Mesenchymal stem cell (in vitro differentiated cells and primary cell): ENCODE measurements at regions not wholly inside any gene's neighbourhood (a gene's known extent, or its start where the extent isn't known, plus 50 kb on each side); places are given as distances from the start of the nearest gene placed in this dataset.

ENCODE experiments used
- DNase-seq: peaks from one replicate; pipeline ENCODE4 v3.0.0-alpha.2; 2013
- H2AFZ ChIP-seq: one replicate; pipeline ENCODE4 v1.6.1; 2013; ENCODE audit warnings: low read depth, mild to moderate bottlenecking, control low read depth, inconsistent platforms, low read length, moderate library complexity
- H2AK5ac ChIP-seq: 2 replicates; pipeline ENCODE4 v1.6.1; 2013; ENCODE audit warnings: low read length, moderate library complexity, mild to moderate bottlenecking, inconsistent platforms; ENCODE audit not compliant: severe bottlenecking
- H2BK120ac ChIP-seq: one replicate; pipeline ENCODE4 v1.6.1; 2013; ENCODE audit warnings: low read depth, mild to moderate bottlenecking, inconsistent platforms, low read length, moderate library complexity
- H2BK12ac ChIP-seq, 2 experiments: one replicate each; pipeline ENCODE4 v1.6.1; 2013; ENCODE audit warnings: inconsistent platforms in 2 of 2, low read length in 2 of 2, mild to moderate bottlenecking in 2 of 2, moderate library complexity in 2 of 2, control low read depth in 1 of 2
- H2BK15ac ChIP-seq: one replicate; pipeline ENCODE4 v1.6.1; 2013; ENCODE audit warnings: mild to moderate bottlenecking, low read depth, inconsistent platforms; ENCODE audit not compliant: poor library complexity, severe bottlenecking
- H2BK5ac ChIP-seq: 2 replicates; pipeline ENCODE4 v1.6.1; 2013; ENCODE audit warnings: low read depth, mild to moderate bottlenecking, low read length, control low read depth, inconsistent platforms; ENCODE audit not compliant: poor library complexity, severe bottlenecking
- H3K14ac ChIP-seq, 2 experiments: one replicate each; pipeline ENCODE4 v1.6.1; 2013; ENCODE audit warnings: inconsistent platforms in 2 of 2, low read length in 2 of 2, control low read depth in 1 of 2, mild to moderate bottlenecking in 1 of 2, moderate library complexity in 1 of 2
- H3K18ac ChIP-seq, 2 experiments: one replicate each; pipeline ENCODE4 v1.6.1; 2013; ENCODE audit warnings: inconsistent platforms in 2 of 2, low read length in 2 of 2, control low read depth in 1 of 2, low read depth in 1 of 2, mild to moderate bottlenecking in 1 of 2
- H3K23ac ChIP-seq, 2 experiments: one replicate each; pipeline ENCODE4 v1.6.1; 2013; ENCODE audit warnings: inconsistent platforms in 2 of 2, low read length in 2 of 2, mild to moderate bottlenecking in 2 of 2, moderate library complexity in 2 of 2, control low read depth in 1 of 2
- H3K27ac ChIP-seq: 2 replicates; pipeline ENCODE4 v1.5.1; 2013; ENCODE audit warnings: mild to moderate bottlenecking, moderate library complexity, low read length, control low read depth, inconsistent platforms; ENCODE audit not compliant: poor library complexity, severe bottlenecking
- H3K27me3 ChIP-seq, 2 experiments: 2 replicates each; pipeline versions ENCODE4 v1.6.1 to v1.7.0; 2013; ENCODE audit warnings: low read length in 2 of 2, mild to moderate bottlenecking in 2 of 2, moderate library complexity in 2 of 2, control low read depth in 1 of 2, inconsistent platforms in 1 of 2; ENCODE audit not compliant: control insufficient read depth in 1 of 2, insufficient read depth in 1 of 2
- H3K36me3 ChIP-seq, 2 experiments: 2 replicates each; pipeline versions ENCODE4 v1.6.1 to v1.7.0; 2013; ENCODE audit warnings: low read length in 2 of 2, control low read depth in 1 of 2, inconsistent platforms in 1 of 2, low read depth in 1 of 2, mild to moderate bottlenecking in 1 of 2; ENCODE audit not compliant: insufficient read depth in 2 of 2, control insufficient read depth in 1 of 2
- H3K4ac ChIP-seq, 2 experiments: one replicate each; pipeline ENCODE4 v1.6.1; 2013; ENCODE audit warnings: inconsistent platforms in 2 of 2, low read length in 2 of 2, mild to moderate bottlenecking in 2 of 2, moderate library complexity in 2 of 2, control low read depth in 1 of 2, low read depth in 1 of 2
- H3K4me1 ChIP-seq: 2 replicates; pipeline ENCODE4 v1.6.1; 2013; ENCODE audit warnings: low read depth, low read length, control low read depth; ENCODE audit not compliant: control insufficient read depth, insufficient read depth
- H3K4me2 ChIP-seq: 2 replicates; pipeline ENCODE4 v1.6.1; 2013; ENCODE audit warnings: low read length, mild to moderate bottlenecking, inconsistent platforms; ENCODE audit not compliant: poor library complexity, severe bottlenecking
- H3K4me3 ChIP-seq, 2 experiments: 2 replicates each; pipeline versions ENCODE4 v1.5.1 to v1.7.0; 2013; ENCODE audit warnings: low read length in 2 of 2, mild to moderate bottlenecking in 2 of 2, control low read depth in 1 of 2, low read depth in 1 of 2; ENCODE audit not compliant: insufficient read depth in 1 of 2
- H3K79me1 ChIP-seq: replicated peaks from 2 replicates; pipeline ENCODE4 v1.6.1; 2013; ENCODE audit warnings: mild to moderate bottlenecking, control low read depth, low read length, inconsistent platforms; ENCODE audit not compliant: poor library complexity, severe bottlenecking
- H3K9ac ChIP-seq: 2 replicates; pipeline ENCODE4 v1.7.0; 2013; ENCODE audit warnings: mild to moderate bottlenecking, low read length, moderate library complexity
- H3K9me3 ChIP-seq: 2 replicates; pipeline ENCODE4 v1.7.0; 2013; ENCODE audit warnings: mild to moderate bottlenecking, low read length; ENCODE audit not compliant: control insufficient read depth
- H4K8ac ChIP-seq: one replicate; pipeline ENCODE4 v1.6.1; 2013; ENCODE audit warnings: inconsistent platforms, mild to moderate bottlenecking, low read length, moderate library complexity
- H4K91ac ChIP-seq: one replicate; pipeline ENCODE4 v1.6.1; 2013; ENCODE audit warnings: mild to moderate bottlenecking, low read length, inconsistent platforms
- WGBS: methylation state at CpG from one replicate; pipeline ENCODE4 v1.1.7; 2013; ENCODE audit warnings: mixed read lengths; 5-methylcytosine and 5-hydroxymethylcytosine counted together

DNA sequence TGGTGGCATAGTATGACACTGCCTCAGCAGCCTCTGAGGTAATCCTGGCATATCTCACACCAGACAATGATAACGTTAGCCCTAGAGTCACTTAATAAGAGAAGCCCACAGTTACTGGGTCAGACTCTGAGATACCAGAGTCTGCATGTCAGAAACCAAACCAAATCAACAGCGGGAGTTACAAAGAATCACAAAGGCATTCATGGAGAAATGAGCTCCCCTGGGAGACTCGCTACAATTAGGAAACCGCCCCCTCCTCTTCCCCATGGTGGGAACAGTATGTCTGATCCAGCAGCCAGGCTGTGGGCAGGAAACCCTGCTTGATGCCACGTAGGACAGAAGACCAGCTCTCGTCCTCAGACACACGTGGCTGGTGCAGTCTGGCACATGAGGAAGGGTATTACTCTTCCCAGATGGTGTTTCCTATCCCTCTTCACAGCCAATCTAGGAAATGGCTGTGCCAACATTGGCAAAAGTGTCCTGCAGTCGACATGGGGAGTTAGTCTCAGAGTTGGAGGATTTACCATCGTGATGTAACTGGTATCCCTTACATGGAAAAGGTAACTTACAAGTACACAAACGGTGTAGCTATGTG is 485.4 kb downstream of the ZNF608 start:
- Histone ChIP-seq H3K4me3 (no peak overlapping the region), H3K18ac (no peak overlapping the region), H2AK5ac (peak overlapping the region; percentile 47), H3K9ac (no peak overlapping the region), H3K27me3 (peaks cover 0 to 4% of the 10 kb centered on the region in 2 experiments), H3K79me1 (no peaks in the 10 kb centered on the region), H2BK15ac (no peak overlapping the region), H2BK5ac (no peak overlapping the region), H3K4ac (no peak overlapping the region), H2BK12ac (no peak overlapping the region), H2BK120ac (no peak overlapping the region), H3K27ac (no peak overlapping the region), H2AFZ (no peak overlapping the region), H4K8ac (no peak overlapping the region), H3K14ac (peak overlapping the region in 1 of 2 experiments; percentile 35), H3K4me1 (no peaks in the 10 kb centered on the region), H3K9me3 (no peaks in the 10 kb centered on the region), H3K36me3 (no peaks in the 10 kb centered on the region), H3K4me2 (no peak overlapping the region), H4K91ac (peak overlapping the region; percentile 41), H3K23ac (no peak overlapping the region)
- WGBS = 98% methylated on average over 9 of the region's 10 CpGs
- no peak for DNase-seq

DNA sequence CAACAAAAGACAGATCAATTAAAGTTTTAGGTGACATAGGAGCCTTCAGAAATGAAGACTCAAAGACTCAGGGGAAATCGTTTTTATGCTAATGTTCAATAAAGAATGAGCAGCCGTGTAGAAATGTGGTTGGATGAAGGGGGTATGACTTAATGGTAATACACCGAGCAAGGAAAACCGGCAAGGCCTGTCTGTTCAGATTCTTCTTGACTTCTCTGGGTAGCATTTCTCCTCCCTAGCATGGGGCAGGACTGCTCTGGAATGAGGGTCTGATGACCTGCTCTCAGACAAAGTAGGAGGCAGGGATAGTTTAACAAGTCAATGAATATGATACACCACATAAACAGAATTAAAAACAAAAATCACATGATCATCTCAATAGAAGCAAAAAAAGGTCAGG is 487.4 kb downstream of the ZNF608 start:
- no peak overlapping the region for H3K4me3 ChIP-seq
- H2BK5ac ChIP-seq = no peak overlapping the region
- H3K4ac ChIP-seq = no peak overlapping the region
- no peak overlapping the region for H3K14ac ChIP-seq
- no peak overlapping the region for H3K27ac ChIP-seq
- no peaks in the 10 kb centered on the region for H3K79me1 ChIP-seq
- DNase-seq = no peak
- H2BK120ac ChIP-seq = no peak overlapping the region
- WGBS = 98% methylated on average over 4 of the region's 4 CpGs
- no peak overlapping the region for H2AFZ ChIP-seq
- no peaks in the 10 kb centered on the region for H3K4me1 ChIP-seq
- H4K8ac ChIP-seq = no peak overlapping the region
- peaks cover 0 to 4% of the 10 kb centered on the region in 2 experiments for H3K27me3 ChIP-seq
- H3K9me3 ChIP-seq = peaks cover 4% of the 10 kb centered on the region
- no peak overlapping the region for H2BK12ac ChIP-seq
- H3K9ac ChIP-seq = no peak overlapping the region
- H4K91ac ChIP-seq = no peak overlapping the region
- H2AK5ac ChIP-seq = no peak overlapping the region
- H3K18ac ChIP-seq = no peak overlapping the region
- no peak overlapping the region for H2BK15ac ChIP-seq
- no peak overlapping the region for H3K4me2 ChIP-seq
- H3K36me3 ChIP-seq = no peaks in the 10 kb centered on the region
- H3K23ac ChIP-seq = no peak overlapping the region

DNA sequence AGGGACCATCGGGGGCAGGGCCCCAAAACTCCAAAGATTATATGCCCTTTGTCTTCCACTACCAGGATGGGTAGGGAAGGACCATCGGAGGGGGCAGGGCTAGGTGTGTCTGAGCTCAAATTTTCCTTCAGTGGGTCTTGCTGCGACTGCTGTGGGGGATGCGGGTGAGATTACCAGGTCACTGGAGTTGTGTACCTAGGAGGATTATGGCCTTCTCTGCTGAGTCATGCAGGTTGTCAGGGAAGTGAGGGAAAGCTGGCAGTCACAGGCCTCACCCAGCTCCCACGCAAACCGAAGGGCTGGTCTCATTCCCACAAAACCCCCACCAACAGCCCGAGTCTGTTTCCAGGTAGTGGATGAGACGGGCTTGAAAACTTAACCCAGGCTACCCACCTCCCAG is 489.4 kb downstream of the ZNF608 start:
- DNase-seq = no peak
- 94% methylated on average over 8 of the region's 8 CpGs for WGBS
- Histone ChIP-seq H3K27me3 (peaks cover 0 to 7% of the 10 kb centered on the region in 2 experiments), H3K23ac (no peak overlapping the region), H4K8ac (no peak overlapping the region), H3K79me1 (no peaks in the 10 kb centered on the region), H2BK12ac (no peak overlapping the region), H3K4ac (no peak overlapping the region), H3K14ac (peak overlapping the region in 1 of 2 experiments; percentile 12), H2AK5ac (no peak overlapping the region), H2BK5ac (no peak overlapping the region), H3K4me3 (no peak overlapping the region), H3K9me3 (peaks cover 4% of the 10 kb centered on the region), H2AFZ (no peak overlapping the region), H4K91ac (no peak overlapping the region), H3K9ac (no peak overlapping the region), H3K27ac (no peak overlapping the region), H2BK15ac (no peak overlapping the region), H3K4me1 (peaks cover 2% of the 10 kb centered on the region), H3K36me3 (no peaks in the 10 kb centered on the region), H3K18ac (no peak overlapping the region), H2BK120ac (no peak overlapping the region), H3K4me2 (no peak overlapping the region)

DNA sequence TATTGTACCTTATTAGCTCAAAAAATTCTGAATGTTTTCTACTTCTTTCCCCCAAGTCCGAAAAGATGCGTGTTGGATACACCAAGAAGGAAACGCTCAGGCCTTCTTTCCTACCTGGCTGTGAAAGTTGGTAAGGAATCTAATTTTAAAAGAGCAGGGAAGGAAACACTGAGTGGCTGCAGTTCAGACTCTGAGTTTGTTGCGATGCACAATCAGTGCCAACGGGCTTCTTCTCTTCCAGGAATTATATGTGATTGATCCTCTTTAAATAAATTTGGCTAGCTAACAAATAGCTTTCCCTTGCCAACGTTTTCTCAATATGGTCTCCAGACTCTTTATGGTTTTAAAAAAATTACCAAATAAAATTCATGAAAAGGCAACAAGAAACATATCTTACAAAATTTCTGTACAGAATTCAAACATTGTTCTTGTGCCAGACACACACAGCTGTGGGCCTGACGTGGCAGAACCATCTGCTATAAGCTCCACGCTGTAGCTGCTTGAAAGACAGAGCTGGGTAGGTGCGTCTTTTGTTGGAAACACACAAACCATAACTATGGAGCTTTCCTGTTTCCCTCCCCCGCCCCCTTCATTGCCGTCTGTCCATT is 493.1 kb downstream of the ZNF608 start:
- 88% methylated on average over 8 of the region's 11 CpGs for WGBS
- Histone ChIP-seq H3K4me3 (no peak overlapping the region), H2AK5ac (no peak overlapping the region), H4K91ac (no peak overlapping the region), H2BK120ac (no peak overlapping the region), H4K8ac (no peak overlapping the region), H2BK15ac (no peak overlapping the region), H3K36me3 (no peaks in the 10 kb centered on the region), H3K9me3 (peaks cover 4% of the 10 kb centered on the region), H3K27ac (no peak overlapping the region), H3K79me1 (no peaks in the 10 kb centered on the region), H2BK12ac (no peak overlapping the region), H3K9ac (no peak overlapping the region), H3K18ac (no peak overlapping the region), H3K4me1 (peaks cover 2% of the 10 kb centered on the region), H2AFZ (no peak overlapping the region), H3K23ac (no peak overlapping the region), H2BK5ac (no peak overlapping the region), H3K4ac (no peak overlapping the region), H3K14ac (no peak overlapping the region), H3K27me3 (peaks cover 0 to 3% of the 10 kb centered on the region in 2 experiments), H3K4me2 (no peak overlapping the region)
- no peak for DNase-seq
